GM12865 (cell line): ENCODE measurements at regions not wholly inside any gene's neighbourhood (a gene's known extent, or its start where the extent isn't known, plus 50 kb on each side); places are given as distances from the start of the nearest gene placed in this dataset.

Experiments used
- DNase-seq: peaks from one replicate; pipeline ENCODE4 v3.0.0; 2010; ENCODE audit warnings: low read depth
- H3K4me3 ChIP-seq: 2 replicates; pipeline ENCODE4 v1.5.1; 2011; ENCODE audit warnings: mild to moderate bottlenecking, low read depth, low read length, control low read depth
- TF ChIP-seq, protein P1 (sequence below): IDR thresholded peaks from 2 replicates; pipeline ENCODE4 v1.5.1; 2011; ENCODE audit warnings: low read length, control low read depth, low read depth, inconsistent platforms; ENCODE audit not compliant: insufficient read depth; ENCODE audit errors: missing control alignments

DNA sequence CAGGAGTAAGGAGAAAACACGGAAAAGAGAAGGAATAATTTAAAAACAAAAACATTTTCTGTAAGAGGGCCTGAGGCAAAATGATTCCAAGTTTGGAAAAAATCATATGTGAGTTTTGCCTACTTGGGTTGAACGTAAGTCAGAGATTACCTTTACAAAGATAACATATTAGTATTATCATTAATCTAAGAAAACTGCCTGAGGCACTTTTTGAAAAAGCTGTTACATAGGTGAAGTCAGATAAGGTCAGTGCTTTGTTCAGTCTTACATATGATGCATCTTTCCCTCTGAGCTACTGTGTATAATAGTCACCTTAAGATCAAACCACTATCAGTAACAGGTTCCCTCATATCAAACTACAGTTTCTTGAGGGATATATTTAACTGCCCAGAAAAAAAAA is 287.2 kb downstream of the TMA16 start:
- H3K4me3 ChIP-seq, result no peak overlapping the region
- TF ChIP-seq, protein P1, sequence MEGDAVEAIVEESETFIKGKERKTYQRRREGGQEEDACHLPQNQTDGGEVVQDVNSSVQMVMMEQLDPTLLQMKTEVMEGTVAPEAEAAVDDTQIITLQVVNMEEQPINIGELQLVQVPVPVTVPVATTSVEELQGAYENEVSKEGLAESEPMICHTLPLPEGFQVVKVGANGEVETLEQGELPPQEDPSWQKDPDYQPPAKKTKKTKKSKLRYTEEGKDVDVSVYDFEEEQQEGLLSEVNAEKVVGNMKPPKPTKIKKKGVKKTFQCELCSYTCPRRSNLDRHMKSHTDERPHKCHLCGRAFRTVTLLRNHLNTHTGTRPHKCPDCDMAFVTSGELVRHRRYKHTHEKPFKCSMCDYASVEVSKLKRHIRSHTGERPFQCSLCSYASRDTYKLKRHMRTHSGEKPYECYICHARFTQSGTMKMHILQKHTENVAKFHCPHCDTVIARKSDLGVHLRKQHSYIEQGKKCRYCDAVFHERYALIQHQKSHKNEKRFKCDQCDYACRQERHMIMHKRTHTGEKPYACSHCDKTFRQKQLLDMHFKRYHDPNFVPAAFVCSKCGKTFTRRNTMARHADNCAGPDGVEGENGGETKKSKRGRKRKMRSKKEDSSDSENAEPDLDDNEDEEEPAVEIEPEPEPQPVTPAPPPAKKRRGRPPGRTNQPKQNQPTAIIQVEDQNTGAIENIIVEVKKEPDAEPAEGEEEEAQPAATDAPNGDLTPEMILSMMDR, result no peak
- no peak for DNase-seq

DNA sequence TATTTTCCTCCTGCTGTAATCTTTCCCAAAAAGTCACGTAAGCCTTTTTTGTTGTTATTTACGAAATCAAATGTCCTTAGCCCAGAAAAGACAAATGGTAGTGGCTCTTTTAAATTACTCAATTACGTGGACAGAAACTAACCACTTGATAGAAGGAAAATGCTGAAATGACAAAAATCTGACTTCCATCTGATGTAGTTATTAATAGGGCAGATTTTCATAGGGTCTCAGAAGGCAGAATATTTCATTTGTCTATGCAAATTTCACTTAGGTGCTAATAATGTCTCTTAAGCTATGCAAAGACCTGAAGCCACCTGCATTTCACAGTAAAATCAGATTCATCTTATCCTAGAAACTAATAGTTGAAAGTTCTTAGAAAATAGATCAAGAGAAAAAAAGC is 295.7 kb downstream of the TMA16 start:
- DNase-seq, result no peak
- no peak overlapping the region for H3K4me3 ChIP-seq
- TF ChIP-seq, protein P1, result no peak

DNA sequence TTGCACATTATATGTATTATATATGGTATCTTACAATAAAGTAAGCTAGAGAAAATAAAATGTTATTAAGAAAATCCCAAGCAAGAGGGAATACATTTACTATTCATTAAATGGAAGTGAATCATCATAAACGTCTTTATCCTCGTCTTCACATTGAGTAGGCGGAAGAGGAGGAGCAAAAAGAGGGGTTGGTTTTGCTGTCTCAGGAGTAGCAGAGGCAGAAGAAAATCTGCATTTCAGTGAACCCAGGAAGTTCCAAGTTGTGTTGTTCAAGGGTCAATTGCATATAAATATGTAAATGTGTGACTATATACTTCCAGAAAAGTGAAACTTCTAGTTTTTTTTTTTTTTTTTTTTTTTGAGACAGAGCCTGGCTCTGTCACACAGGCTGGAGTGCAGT is 301.4 kb downstream of the TMA16 start:
- H3K4me3 ChIP-seq, result no peak overlapping the region
- TF ChIP-seq, protein P1, result no peak
- no peak for DNase-seq

DNA sequence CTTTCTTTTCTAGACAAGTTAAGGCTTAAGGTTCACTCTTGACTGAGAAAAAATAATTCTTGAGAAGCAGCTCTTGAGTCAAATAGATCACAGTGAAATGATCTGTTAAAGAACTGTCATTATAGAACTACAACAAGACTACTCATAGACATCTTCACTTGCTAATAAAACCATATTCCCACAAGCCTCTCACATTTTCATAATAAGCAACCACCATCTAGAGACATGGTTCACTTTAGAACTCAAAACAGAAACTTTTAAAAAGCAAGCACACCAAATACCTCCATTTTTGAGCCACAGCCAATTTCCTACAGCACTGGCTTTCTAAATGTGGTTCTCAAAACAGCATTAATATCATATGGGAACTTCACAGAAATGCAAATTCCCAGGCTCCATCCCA is 309.5 kb downstream of the TMA16 start:
- H3K4me3 ChIP-seq, result no peak overlapping the region
- DNase-seq, result peak; percentile 18
- TF ChIP-seq, protein P1, result no peak

DNA sequence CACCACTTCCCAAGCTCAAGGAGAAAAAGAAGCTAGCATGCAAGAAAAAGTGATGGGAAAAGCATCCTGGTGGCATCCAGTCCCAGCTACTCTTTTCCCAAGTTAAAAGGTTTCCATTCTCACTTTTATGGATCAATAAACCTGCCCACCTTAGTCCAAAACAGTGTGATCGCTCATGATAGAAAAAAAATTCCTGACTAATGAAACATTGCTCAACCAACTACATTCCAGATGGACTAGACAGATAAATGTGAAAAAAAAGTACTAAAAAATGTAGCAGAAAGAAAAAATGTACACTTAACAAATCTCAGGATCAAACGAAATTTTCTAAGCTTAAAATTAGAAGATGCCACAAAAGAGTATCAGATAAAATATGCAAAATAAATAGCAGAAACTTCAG is 312.2 kb downstream of the TMA16 start:
- DNase-seq, result no peak
- H3K4me3 ChIP-seq, result no peak overlapping the region
- TF ChIP-seq, protein P1, result no peak

DNA sequence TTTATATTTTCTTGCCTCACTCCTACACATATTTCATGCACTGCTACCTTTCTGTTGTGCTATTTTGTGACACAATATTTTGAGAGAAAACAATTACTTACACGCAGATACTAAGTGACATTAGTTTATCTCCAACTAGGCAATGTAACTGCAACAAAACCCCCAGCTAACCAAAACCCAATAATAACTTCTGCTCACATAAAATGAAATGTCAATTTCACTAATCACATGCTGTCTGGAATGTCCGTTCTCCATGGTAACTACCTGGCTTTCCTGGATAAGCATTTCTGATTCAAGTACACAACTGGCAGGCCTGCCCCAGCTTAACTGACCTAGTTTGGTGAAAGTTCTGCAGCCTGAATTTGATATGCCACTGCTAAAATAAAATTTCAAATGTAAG is 313.5 kb downstream of the TMA16 start:
- no peak overlapping the region for H3K4me3 ChIP-seq
- TF ChIP-seq, protein P1, result no peak
- DNase-seq, result no peak

DNA sequence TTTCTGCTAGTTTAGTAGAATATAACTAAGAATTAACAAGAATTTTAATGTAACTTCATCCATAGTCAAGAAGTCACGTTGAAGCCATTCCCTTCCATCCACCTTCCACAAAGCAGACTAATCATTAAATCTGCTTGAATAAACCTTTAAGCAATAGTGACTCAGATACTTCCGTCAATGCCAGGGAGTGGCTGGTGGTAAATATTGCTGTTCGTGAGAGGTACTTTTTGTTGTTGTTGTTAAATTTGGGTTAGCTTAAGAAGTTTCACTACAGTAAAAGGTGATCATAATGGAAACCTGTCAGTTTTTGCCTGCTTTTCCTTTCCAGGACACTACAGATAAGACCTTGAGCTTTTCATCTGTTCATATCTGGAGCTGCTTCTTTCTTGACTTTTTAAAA is 316.3 kb downstream of the TMA16 start:
- TF ChIP-seq, protein P1, result no peak
- no peak overlapping the region for H3K4me3 ChIP-seq
- peak; percentile 90 for DNase-seq
